ENCODE measurements at regions not wholly inside any gene's neighbourhood (a gene's known extent, or its start where the extent isn't known, plus 50 kb on each side); places are given as distances from the start of the nearest gene placed in this dataset.
"Not testable (repeated sequence)": the region's sequence is repeated elsewhere in the genome, so short reads cannot be mapped to it uniquely, and the experiment has no call there.

DNA sequence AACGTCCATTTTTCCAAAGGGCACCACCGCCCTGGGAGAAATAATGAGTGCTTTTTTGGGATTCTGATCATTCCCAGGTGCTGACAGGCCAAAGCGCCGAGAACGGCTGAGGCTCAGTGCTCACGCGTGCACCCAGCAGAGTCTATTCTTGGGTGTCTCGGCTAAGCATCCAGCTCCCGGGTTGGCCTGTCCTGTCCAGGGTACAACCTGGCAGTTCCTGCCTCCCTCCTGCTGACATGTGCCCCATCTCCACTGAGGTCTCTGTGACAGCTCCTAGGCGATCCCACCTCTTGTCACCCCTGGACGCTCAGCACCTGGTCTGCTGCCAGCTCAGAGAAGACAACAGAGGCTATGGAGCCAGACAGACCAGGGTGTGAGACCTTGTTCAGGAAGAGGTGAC is 684.5 kb downstream of the PTPRU start:
- no peak for DNase-seq

DNA sequence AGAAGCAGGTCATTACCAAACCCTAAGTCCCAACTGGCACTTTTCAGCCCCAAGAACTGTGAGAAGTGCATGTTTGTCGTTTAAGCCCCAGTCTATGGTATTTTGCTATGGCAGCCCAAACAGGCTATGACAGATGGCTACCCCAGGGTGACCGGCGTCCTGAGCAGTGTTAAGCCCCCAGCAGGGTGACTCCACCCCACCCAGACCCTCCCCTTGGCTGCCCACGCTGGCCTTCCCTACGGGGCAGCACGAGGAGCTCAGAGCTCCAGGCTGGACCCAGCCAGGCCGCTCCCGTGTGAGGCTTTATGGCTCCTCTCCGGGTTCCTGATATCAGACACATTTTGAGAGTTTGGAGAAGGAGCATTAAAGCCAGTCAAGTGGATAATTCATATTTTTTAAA is 684.0 kb downstream of the PTPRU start:
- no peak for DNase-seq

DNA sequence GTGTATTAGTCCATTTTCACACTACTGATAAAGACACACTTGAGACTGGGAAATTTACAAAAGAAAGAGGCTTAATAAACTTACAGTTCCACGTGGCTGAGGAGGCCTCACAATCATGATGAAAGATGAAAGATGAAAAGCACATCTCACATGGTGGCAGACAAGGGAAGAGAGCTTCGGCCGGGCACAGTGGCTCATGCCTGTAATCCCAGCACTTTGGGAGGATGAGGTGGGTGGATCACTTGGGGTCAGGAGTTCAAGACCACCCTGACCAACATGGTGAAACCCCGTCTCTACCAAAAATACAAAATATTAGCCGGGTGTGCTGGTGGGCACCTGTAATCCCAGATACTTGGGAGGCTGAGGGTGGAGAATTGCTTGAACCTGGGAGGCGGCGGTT is 682.7 kb downstream of the PTPRU start:
- not testable (repeated sequence) for DNase-seq

DNA sequence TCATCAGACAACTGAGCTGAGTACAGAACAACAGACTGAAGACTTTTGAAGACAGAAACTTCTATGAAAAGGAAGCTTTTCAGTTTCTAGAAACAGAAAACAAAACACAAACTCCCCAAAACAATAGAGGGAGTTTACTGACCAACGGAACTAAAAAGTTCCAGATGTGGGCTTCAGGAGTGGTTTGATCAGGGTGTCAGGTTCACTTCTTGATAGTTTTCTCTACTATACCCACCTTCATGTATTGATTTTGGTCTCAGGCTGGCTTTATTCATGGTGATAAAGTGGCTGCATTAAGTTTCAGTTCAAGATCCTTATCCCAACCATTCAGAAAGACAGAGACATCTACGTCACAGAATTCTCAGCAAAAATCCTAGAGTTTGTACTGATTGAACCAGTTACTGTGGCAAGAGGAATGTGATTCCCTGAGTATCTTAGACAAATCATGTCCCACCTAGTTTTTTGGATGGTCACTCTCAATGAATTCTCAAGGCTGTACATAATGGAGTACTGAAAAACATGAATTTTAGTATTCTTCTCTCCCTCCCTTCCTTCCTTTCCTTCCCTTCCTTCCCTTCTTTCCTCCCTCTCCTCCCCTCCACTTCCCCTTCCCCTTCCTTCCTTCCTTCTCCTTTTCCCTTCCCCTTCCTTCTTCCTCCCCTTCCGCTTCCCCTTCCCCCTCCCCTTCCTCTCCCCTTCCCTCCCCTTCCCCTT is 680.5 kb downstream of the PTPRU start:
- DNase-seq = no peak

DNA sequence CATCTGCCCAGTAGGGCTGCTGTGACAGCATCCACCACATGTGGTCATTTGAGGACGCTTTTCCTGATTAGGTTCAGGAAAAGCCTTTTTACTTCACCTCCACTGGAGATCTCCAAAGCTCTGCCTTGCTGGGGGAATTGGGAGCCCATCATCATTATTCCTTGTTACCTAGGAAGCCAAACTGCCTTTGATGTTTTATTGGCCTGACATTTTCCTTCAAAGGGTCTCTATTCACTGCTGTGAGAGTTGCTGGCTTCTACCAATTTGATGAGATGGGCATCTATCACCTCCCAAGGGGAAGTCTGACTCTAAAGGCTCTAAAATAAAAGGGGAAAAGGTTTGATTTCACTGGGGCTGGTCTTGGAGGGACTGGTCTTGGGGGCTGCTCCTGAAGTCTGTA is 678.6 kb downstream of the PTPRU start:
- no peak for DNase-seq

DNA sequence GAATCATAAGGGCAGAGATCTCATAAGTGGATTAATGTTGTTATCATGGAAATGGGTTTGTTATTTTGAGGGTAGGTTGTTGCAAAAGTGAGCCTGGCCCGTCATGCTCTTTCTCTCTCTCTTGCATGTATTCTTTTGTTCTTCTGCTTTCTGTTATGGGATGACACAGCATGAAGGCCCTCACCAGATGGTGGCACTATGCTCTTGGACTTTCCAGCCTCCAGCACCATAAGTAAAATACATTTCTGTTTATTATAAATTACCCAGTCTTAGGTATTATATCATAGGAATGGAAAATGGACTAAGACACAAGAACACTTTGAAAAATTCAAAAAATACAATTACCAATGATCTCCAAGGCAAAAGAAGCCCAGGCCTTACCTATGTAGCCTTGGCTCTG is 676.1 kb downstream of the PTPRU start:
- DNase-seq = peak; percentile 45 to 67

DNA sequence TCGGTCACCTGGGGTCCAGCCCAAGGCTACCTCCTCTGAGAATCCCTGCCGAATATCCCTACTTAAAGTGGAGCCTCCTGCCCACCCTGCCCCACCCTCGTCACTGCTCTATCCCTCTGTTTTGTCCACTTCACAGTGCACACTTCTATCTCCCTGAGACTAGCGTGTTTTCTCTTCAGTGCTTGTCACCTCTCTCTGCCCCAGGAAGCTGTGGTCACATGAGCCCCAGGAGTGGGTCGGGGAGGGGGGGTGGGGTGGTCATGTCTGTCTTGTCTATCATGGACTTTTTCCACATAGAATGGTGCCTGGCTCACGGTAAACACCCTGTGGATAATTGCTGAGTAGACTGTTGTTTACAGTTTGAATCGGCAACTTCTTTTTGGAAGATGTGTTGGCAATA is 673.6 kb downstream of the PTPRU start:
- DNase-seq = no peak

DNA sequence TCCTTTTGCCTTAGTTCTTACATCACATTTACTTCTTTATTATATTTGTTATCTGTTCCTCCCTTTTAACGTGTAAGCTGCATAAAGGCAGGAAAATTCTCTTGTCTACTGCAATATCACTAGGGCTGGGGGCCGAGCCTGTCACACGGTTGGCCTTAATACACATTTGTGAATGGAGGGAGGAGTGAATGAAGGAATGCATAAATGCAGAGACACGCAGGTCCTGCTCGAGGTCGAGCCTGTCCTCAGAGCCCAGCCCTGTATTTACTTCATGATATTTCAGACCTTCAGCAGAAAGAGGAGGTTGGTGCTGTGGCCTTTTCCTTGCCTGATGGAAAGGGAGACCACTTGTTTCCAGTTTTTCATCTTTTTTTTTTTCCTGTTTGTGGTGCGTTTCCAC is 671.3 kb downstream of the PTPRU start:
- no peak for DNase-seq

DNA sequence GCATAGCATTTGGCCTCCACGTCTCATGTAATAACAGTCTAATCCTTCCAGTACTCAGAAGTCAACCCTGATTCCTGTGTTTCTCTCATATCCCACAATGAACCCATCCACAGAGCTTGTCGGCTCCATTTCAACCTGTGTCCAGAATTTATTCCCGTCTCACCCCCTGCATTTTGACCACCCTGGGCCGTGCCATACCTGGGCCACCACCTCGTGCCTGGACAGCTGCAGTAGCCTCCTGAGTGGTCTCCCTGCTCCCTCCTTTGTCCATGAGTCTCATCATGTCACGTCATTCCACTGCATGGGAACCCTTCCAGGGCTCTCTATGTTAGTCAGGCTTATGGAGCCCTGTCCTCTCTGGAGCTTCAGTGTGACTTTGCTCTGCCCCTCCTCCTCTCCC is 670.6 kb downstream of the PTPRU start:
- DNase-seq = no peak

DNA sequence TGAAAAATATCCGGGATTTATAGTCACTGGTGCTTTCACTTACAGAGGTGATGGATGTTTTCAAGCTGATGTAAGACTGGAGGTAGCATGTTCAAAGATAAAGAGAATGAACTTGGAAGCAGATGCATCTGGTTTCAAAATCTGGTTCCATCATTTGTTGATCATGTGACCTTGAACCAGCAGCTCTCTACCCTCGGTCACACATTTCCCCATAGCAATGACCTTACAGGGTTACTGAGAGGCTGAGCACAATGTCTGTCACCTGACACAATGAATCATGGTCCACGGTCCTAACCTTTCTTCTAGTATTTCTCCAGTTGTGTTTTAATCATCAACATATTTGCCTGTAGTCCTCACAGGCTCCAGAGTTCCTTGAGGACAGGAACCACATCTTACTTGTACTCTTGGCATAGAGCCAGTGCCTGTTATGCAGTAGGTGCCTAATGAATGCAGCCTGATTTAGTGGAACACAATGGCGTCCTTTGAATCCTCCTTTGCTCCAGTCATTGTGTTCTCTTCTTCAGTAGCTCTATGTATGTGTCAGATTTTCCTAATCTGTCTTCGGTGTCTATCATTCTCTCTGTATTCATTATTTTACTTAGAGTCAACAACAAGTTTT is 667.3 kb downstream of the PTPRU start:
- DNase-seq = peak; percentile 36 to 43

DNA sequence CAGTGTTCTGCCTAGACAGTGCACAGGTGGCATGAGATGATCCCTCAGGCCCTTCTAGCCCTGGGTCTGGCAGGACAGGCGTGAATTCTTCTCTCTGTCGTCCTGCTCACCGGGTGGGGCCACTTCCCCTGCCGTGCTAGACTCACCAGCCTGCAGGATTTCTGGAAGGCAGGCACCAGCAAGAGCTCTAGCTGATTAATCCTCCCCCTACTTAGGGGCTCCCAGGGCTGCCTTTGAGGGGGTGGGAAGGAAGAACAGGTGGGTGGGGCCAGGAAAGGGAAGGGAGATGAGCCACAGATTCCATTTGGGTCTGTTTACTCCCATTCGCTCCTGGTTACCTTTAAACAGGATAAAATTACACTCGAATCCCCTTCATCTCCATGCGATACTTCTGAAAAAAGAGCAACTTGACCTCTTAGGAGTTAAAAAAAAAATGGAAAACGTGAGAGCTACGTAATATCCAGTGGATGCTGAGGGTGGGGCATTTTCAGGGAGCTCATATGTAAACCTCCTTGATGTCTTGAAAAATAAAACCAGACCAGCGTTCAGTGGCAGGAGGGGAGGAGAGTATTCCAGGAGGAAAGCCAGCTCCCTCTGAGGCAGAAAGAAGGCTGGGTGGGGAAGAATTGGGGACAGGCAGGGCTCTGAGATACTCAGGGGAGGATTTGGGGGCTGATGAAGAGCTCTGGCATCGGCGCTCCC is 665.5 kb downstream of the PTPRU start:
- DNase-seq = no peak

DNA sequence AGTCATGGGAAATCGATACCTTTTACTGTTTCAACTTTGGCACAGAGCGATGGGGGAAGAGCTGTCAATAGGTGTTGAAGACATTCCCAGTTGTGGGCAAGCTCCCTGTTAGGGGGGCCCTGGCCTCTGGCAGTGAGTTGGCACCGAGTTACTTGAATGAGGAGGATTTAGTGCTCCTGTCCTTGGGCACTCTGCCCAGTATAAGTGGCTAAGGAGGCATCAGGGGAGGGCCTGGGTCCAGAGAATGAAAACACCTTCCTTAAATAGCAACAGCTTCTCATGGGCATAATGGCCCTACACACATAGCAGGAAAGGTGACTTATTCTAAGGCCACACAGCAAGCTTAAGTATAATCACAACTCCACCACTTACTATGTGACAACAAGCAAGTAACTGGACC is 664.4 kb downstream of the PTPRU start:
- DNase-seq = no peak

DNA sequence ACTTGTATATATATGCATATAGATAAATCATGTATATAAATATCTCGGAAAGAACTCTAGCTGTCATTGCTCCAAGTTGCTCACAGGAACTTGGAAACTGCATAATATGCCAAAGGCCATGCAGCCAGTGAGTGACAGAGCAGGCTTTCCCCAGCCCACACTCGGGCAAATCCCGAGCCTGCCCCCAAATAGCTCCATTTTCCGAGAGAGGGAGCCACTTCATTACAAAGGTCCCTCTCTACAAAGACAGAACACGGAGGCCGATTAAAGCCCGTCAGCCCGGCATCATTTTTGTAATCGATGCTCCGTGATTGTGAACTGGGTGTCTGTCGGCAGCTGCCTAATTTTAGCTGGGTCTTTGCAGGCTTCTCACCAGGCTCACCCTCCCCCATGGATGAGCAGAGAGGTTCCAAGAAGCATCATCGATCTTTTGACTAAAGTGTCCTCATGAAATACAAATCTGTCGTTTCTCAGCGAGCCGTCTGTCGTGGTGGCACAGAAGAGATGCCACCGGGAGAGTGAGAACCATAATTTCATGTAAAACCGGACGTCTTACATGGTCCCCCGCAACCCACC is 663.9 kb downstream of the PTPRU start:
- DNase-seq = no peak

DNA sequence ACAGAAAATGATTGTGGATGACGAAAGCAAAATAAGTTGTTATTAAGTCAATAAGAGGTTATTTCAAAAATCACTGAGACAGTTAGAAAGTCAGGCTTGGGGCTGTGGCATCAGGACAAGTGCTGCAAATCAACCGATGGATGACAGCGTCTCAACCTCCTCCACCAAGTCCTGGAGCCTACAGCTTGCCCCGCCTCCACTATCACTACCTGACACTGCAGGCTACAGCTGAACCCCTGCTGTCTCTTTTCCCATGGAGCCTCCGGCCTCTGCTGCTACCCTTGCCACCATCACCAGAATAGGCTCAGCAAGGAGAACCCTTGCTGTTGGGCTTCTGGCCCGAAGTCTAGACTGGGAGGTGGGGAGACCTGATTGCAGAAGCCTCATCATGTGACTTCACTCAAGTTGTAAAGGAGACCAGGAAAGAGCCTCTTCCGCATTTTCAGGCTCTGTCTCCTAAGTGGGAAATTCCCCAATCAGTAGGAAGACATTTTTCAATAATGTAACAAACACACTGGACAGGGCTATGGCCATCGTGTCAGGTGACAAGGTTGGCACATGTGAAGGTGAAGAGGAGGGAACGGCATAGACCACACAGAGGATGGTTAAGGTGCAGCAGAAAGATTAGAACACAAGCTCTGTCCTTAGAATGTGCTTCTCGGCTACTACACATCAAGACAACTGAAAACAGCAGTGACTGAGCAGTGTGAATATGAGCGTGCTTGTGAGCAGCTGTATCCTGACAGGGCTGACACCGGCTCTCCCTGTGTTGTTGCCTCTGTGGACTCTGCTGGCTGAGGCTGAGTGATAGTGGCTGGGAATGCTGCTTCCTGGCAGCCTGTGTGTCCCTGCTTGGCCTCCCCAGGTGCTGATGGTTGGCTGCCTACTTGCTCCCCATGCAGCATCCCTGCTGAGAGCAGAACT is 660.7 kb downstream of the PTPRU start:
- peak; percentile 45 to 69 for DNase-seq

DNA sequence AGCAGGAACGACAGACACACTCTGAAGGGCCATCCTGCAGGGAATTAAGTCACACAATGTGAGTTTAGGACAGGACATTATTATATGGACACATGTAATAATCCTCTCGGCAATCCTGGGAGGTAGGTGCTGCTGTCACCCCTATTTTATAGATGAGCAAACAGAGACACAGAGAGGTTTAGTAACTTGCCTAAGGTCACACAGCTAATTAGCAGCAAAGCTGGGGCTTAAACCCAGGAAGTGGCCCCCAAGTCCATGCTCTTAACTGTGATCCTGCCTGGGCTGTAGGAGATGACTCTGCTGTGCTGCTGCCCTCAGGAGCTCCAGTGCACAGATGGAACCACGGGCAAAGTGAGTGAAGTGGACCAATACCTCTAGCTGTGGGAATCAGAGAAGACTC is 660.0 kb downstream of the PTPRU start:
- DNase-seq = no peak

DNA sequence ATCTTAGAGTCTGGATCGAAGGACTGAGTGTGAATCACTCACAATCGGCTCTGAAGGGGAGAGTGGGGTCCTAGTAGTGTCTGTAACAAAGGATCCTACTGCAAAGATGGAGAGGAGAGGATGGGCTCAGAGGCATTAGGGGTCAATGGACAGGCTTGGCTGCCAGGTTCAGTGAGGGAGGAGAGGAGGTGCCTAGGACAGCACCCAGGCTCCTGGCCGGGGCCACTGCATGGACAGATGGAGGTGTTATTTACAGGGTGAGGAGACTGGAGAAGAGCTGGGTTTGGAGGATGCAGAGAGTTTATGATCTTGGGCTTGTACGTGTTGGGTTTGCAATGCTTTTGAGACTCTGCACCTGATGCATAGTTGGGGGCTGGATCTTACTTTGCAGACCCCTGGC is 658.9 kb downstream of the PTPRU start:
- DNase-seq = no peak

DNA sequence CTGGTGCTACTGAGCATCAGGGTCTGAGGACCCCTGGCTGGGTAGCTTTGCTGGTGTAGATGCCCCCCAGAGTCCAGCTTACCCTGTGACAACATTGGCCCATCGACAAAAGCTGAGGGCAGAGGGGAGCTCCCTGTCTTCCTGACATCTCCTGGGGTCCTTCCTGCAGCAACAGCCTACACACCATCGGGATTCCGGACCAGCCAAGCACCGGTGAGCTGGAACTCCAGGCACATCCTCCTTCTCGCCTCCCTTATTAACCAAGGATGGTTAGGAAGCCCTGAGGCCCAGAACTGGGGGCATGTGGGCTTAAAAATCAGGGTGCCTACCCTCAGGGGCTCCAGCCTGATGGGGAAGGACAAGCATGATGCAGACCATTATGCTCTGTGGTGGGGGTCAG is 658.0 kb downstream of the PTPRU start:
- DNase-seq = no peak

DNA sequence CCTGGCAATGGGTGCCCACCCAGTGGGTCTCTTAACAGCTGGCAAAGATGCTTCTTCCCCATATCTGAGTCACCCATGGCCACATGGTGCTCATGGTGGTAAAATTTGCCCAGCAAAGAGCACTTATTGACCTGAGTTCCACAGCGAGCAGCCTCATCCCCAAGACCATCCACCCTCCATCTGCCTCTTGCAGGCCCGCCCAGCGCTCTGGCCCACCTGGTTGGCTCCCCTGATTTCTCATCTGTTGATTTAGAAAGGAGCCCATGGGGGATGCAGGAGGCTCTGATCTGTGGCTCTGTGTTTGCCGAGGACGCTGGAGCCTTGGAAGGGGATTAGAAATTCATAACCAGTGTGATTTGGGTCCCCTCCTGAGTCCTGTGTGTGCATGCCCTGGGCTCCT is 657.5 kb downstream of the PTPRU start:
- DNase-seq = no peak

DNA sequence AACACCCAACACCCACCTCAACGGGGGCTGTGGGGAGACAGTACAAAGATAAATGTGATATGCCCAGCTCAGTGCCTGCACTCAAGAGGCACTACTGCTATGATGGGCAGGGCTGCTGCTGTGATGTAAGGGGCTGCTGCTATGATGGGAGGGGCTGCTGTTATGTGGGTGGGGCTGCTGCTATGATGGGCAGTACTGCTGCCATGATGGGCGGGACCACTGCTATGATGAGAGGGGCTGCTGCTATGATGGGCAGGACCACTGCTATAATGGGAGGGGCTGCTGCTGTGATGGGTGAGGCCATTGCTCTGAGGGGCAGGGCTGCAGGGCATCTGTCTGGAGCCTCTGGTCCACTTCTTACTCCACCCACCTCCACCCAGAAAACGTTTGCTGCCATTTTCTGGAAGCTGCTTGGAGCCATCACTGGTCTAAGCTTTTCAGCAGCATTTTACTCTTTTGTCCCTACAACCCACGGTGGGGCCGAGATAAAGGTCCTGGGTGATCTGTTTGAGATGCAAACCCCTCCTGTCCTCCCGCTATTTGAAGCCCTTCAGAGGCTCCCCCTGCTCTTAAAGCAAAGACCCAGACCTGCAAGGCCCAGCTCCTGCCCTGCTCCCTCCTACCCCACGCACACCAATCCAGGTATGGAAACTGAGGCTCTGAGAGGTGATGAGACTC is 656.9 kb downstream of the PTPRU start:
- DNase-seq = no peak

DNA sequence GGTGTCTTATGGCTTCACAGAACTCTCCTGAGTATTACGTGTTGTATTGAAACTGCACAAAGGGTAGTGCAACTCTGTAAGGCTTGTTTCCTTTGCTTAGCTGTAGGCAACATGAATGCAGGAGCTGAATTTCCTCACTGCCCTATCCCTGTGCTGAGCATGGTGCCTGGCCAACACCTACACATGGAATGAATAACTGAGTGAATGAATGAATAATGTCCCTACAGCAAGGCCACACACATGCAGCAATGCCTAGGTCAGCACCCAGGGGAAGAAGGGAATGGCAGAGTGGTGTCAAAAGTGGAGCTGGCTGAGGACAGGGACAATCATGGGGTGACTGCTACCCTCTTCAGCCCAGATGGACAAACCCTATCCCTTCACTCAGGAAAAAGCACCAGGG is 655.9 kb downstream of the PTPRU start:
- DNase-seq = no peak

DNA sequence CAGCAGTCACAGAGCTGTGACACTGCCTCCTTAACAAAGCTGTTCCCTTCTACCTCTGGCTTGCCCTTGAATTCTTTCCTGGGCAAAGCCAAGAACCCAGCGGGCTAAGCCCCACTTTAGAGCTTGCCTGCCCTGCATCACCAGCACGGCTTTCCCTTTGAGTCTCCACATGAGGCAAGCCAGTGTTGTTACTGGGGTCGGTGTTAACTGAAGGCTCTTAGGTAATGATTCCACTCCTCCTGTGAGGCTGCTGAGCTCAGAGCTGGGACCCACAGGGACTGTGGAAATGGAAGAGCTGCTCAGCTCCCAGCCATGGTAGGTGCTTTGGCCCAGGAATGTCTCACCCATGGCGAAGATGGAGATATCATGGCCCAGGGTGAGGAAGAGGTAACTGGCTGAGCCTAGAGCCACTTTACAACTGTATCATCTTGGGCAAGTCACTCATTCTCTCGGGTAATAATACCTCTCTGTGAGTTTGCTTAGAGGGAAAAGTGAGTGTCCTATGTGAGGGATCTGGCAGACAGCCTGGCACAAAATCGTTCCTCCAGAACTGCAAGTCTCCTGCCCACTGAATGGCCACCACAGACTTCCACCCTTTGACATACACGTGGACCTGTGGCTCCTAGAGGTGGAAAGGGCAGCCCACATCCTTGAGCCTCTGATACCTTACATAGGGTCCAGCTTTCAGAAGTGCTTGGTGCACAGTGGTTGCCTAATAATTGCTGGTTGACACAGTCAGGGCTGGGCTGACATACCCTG is 654.1 kb downstream of the PTPRU start:
- no peak for DNase-seq

Data from inflammatory macrophage (primary cell).